HEK293 (cell line): ENCODE measurements at regions not wholly inside any gene's neighbourhood (a gene's known extent, or its start where the extent isn't known, plus 50 kb on each side); places are given as distances from the start of the nearest gene placed in this dataset.

Experiments
- MZF1 ChIP-seq: fragments of 450-650 bp; formaldehyde crosslinking; IDR thresholded peaks from 2 replicates; pipeline ENCODE4 v1.5.1; 2017; ENCODE audit warnings: missing biosample characterization, missing genetic modification characterization, borderline replicate concordance
- SALL2 ChIP-seq: fragments of 450-650 bp; formaldehyde crosslinking; IDR thresholded peaks from 2 replicates; pipeline ENCODE4 v1.5.0; 2017; ENCODE audit warnings: missing biosample characterization, mild to moderate bottlenecking, missing genetic modification characterization, borderline replicate concordance
- YY1 ChIP-seq: fragments of 450-650 bp; formaldehyde crosslinking; IDR thresholded peaks from 2 replicates; pipeline ENCODE4 v1.5.1; 2018; ENCODE audit warnings: missing biosample characterization, missing genetic modification characterization
- ZNF169 ChIP-seq: fragments of 450-650 bp; formaldehyde crosslinking; IDR thresholded peaks from 2 replicates; pipeline ENCODE4 v1.5.1; 2016; ENCODE audit warnings: missing biosample characterization, missing genetic modification characterization
- ZNF585B ChIP-seq: fragments of 450-650 bp; formaldehyde crosslinking; IDR thresholded peaks from 2 replicates; pipeline ENCODE4 v1.5.1; 2016; ENCODE audit warnings: missing biosample characterization, missing genetic modification characterization
- ZNF660 ChIP-seq: fragments of 450-650 bp; IDR thresholded peaks from 2 replicates; pipeline ENCODE4 v1.5.1; 2018; ENCODE audit warnings: missing biosample characterization, mild to moderate bottlenecking, missing genetic modification characterization
- ZNF768 ChIP-seq: fragments of 450-650 bp; formaldehyde crosslinking; IDR thresholded peaks from 2 replicates; pipeline ENCODE4 v1.5.1; 2018; ENCODE audit warnings: missing biosample characterization, mild to moderate bottlenecking, missing genetic modification characterization
- TF ChIP-seq, protein P1 (sequence below): fragments of 450-650 bp; formaldehyde crosslinking; IDR thresholded peaks from 2 replicates; pipeline ENCODE4 v1.5.1; 2016; ENCODE audit warnings: missing biosample characterization, missing genetic modification characterization
- TF ChIP-seq, protein P2 (sequence below): sonication (generic); formaldehyde crosslinking; IDR thresholded peaks from 2 replicates; pipeline ENCODE4 v1.8.1; 2022; ENCODE audit warnings: mild to moderate bottlenecking, moderate library complexity, missing genetic modification reagents

DNA sequence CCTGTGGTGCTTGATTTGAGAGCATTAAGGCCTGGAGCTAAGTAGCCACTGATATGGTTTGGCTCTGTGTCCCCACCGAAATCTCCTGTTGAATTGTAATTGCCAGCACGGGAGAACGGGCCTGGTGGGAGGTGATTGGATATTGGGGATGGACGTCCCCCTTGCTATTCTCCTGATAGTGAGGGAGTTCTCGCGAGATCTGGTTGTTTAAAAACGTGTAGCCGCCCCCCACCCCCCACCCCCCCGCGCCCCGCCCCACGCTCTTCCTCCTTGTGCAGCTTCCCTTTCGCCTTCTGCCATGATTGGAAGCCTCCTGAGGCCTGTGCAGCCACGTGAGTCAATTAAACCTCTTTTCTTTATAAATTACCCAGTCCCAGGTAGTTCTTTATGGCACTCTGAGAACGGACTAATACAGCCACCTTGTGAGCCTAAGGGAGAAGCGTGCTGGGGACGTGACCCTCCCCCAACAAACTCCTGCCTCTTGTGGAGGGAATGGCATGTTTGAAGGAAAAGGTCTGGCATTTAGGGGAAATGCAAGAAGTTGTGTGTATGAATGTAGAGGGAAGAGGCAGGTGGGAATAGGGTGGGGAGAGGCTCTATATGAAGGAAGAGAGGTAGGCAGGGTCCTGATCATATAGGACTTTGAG is 118.0 kb upstream of the KMT2C start:
- no peak for TF ChIP-seq ZNF585B
- no peak for TF ChIP-seq ZNF768
- TF ChIP-seq, protein P1, sequence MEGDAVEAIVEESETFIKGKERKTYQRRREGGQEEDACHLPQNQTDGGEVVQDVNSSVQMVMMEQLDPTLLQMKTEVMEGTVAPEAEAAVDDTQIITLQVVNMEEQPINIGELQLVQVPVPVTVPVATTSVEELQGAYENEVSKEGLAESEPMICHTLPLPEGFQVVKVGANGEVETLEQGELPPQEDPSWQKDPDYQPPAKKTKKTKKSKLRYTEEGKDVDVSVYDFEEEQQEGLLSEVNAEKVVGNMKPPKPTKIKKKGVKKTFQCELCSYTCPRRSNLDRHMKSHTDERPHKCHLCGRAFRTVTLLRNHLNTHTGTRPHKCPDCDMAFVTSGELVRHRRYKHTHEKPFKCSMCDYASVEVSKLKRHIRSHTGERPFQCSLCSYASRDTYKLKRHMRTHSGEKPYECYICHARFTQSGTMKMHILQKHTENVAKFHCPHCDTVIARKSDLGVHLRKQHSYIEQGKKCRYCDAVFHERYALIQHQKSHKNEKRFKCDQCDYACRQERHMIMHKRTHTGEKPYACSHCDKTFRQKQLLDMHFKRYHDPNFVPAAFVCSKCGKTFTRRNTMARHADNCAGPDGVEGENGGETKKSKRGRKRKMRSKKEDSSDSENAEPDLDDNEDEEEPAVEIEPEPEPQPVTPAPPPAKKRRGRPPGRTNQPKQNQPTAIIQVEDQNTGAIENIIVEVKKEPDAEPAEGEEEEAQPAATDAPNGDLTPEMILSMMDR (tag by site-specific recombination): 0 out of 2 replicates have a peak, but pooled peaks have one; percentile 29
- TF ChIP-seq ZNF660 (tag by site-specific recombination): no peak
- TF ChIP-seq, protein P2, sequence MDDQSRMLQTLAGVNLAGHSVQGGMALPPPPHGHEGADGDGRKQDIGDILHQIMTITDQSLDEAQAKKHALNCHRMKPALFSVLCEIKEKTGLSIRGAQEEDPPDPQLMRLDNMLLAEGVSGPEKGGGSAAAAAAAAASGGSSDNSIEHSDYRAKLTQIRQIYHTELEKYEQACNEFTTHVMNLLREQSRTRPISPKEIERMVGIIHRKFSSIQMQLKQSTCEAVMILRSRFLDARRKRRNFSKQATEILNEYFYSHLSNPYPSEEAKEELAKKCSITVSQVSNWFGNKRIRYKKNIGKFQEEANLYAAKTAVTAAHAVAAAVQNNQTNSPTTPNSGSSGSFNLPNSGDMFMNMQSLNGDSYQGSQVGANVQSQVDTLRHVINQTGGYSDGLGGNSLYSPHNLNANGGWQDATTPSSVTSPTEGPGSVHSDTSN (CRISPR knock-in tag): no peak
- TF ChIP-seq ZNF169 (tag by site-specific recombination): no peak
- no peak for TF ChIP-seq YY1 (tag by site-specific recombination)
- no peak for TF ChIP-seq MZF1 (tag by site-specific recombination)
- TF ChIP-seq SALL2: no peak
